ENCODE measurements at regions not wholly inside any gene's neighbourhood (a gene's known extent, or its start where the extent isn't known, plus 50 kb on each side); places are given as distances from the start of the nearest gene placed in this dataset.

DNA sequence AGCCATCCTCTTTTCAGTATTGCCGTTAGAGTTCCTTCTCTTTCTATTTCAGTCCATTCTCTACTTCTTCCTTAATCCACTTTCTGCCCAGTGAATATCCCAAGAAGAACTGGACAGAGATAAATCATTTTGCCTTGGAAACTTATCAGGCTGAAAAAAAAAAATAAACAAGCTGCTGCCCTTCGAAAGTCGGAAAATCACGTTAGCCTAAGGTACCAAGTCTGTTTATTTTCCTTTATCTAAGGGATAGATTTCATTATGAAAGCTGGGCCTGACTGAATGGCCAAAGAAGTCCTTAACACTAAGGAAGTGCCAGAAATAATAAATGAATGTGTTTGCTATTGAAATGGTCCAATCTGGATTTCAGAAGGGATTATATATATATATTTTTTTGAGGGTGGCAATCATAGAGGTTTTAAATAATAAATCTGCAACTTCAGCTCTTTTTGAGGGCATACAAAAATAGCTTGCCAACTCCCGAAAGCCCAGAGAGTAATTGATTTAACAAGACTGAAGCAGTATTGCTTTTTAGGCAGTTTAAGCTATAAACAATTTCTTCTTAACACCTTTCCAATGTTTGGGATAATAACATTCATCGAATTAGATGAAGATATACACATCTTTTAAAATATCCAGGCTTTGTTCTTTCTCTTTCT is 127.0 kb upstream of the STMND1 start:
- Histone ChIP-seq H3K27me3 (no peaks in the 10 kb centered on the region), H3K4me1 (no peaks in the 10 kb centered on the region), H3K9me3 (no peaks in the 10 kb centered on the region), H3K36me3 (ENCODE audit: low read depth, missing control alignments) (no peaks in the 10 kb centered on the region), H3K4me3 (no peak overlapping the region), H3K27ac (no peak overlapping the region)
- DNase-seq = no peak
- TF ChIP-seq, protein P1, sequence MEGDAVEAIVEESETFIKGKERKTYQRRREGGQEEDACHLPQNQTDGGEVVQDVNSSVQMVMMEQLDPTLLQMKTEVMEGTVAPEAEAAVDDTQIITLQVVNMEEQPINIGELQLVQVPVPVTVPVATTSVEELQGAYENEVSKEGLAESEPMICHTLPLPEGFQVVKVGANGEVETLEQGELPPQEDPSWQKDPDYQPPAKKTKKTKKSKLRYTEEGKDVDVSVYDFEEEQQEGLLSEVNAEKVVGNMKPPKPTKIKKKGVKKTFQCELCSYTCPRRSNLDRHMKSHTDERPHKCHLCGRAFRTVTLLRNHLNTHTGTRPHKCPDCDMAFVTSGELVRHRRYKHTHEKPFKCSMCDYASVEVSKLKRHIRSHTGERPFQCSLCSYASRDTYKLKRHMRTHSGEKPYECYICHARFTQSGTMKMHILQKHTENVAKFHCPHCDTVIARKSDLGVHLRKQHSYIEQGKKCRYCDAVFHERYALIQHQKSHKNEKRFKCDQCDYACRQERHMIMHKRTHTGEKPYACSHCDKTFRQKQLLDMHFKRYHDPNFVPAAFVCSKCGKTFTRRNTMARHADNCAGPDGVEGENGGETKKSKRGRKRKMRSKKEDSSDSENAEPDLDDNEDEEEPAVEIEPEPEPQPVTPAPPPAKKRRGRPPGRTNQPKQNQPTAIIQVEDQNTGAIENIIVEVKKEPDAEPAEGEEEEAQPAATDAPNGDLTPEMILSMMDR (IDR thresholded peaks at IDR 0.05) = no peak
- no peak for TF ChIP-seq POLR2A (IDR thresholded peaks at IDR 0.05)
- WGBS, 2 donors = 58 to 60% methylated on average over 6 of the region's 6 CpGs
- intact Hi-C loops (cut with DNase I; ENCODE audit: low total_unique reads) = no loop called here

DNA sequence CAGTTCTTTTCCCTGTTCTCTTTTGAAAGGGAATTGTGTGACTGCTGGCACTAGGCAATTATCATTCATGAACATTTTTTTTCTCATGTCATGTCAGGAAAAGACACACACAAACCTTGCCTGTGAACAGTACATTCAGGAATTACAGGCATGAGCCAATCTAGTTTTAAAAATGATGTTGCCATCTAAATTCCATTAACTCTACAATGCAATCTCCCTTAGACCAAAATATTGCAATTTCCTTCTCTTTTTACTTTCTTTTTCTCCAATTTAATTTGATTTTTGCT is 127.5 kb upstream of the STMND1 start:
- DNase-seq = no peak
- no peak overlapping the region for H3K4me3 ChIP-seq
- no peaks in the 10 kb centered on the region for H3K9me3 ChIP-seq
- H3K27me3 ChIP-seq = no peaks in the 10 kb centered on the region
- H3K27ac ChIP-seq = no peak overlapping the region
- intact Hi-C loops (cut with DNase I; ENCODE audit: low total_unique reads) = no loop called here
- TF ChIP-seq POLR2A (IDR thresholded peaks at IDR 0.05) = no peak
- TF ChIP-seq, protein P1 (IDR thresholded peaks at IDR 0.05) = no peak
- H3K4me1 ChIP-seq = no peaks in the 10 kb centered on the region
- H3K36me3 ChIP-seq (ENCODE audit: low read depth, missing control alignments) = no peaks in the 10 kb centered on the region

DNA sequence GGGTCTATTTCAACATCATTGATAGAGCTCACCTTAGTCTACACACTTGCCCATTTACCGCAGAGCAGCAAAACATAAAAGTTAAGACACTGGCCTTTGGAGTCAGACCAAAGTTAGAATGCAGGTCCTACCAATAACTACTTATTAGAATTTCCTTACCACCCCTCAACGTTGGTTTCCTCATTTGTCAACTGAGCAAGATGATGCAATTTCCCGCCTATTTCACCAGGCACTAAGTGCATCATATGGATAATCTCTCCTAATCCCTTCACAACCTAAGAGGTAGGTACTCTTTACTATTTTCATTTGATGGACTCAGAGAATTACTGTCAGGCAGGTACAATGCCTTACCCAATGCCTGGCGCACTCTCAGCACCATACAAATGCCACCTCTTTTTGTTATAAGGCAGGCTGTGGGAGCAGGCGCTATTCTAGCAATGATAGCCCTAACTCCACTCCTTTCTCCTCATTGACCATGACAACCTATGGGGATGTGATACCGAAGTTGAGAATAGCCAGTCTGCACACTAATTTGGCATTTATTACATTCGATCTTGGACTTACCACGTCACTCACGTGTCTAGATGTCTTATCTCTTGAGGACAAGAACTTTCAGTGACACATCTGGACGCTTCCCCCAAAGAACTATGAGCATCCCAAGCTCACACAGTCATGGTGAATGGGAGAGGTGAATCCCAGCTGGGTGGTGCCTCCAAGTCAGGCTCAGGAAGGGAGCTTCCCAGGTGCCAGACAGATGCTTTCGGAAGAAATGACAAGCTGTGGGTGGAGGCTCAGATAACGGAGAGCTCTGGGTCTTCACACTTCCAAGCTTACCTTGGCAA is 128.1 kb upstream of the STMND1 start:
- Histone ChIP-seq H3K27ac (no peak overlapping the region), H3K27me3 (no peaks in the 10 kb centered on the region), H3K36me3 (ENCODE audit: low read depth, missing control alignments) (no peaks in the 10 kb centered on the region), H3K4me1 (no peaks in the 10 kb centered on the region), H3K9me3 (no peaks in the 10 kb centered on the region), H3K4me3 (no peak overlapping the region)
- intact Hi-C loops (cut with DNase I; ENCODE audit: low total_unique reads) = no loop called here
- 77 to 81% methylated on average over 12 of the region's 12 CpGs for WGBS, 2 donors
- TF ChIP-seq POLR2A (IDR thresholded peaks at IDR 0.05) = no peak
- TF ChIP-seq, protein P1 (IDR thresholded peaks at IDR 0.05) = no peak
- DNase-seq = no peak

DNA sequence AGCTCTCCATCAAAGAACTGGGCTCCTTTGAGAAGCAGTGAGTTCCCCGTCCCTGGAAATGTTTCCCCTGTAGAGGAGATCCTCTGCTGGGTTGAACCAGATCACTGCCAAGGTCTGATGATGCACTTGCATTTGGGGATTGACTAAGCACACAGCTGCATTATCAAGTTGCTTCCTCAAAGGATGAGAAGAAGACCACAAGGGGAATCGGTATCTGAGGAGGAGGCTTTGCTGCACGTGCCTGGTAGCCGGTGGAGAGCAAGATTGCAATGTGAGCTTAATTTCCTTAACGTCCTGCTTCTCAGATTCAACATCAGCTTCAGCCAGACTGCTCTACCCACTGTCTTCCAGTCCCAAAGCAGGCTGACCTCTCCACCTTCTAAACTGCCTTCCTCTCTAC is 128.8 kb upstream of the STMND1 start:
- intact Hi-C loops (cut with DNase I; ENCODE audit: low total_unique reads) = no loop called here
- WGBS, 2 donors = 76% methylated on average over 4 to 5 of the region's 5 CpGs

More for the DNA sequence above, 128.8 kb upstream of the STMND1 start:
- Histone ChIP-seq H3K27me3 (no peaks in the 10 kb centered on the region), H3K9me3 (no peaks in the 10 kb centered on the region), H3K27ac (no peak overlapping the region), H3K4me3 (no peak overlapping the region), H3K36me3 (ENCODE audit: low read depth, missing control alignments) (no peaks in the 10 kb centered on the region), H3K4me1 (no peaks in the 10 kb centered on the region)
- DNase-seq = no peak
- TF ChIP-seq, protein P1 (IDR thresholded peaks at IDR 0.05) = no peak
- no peak for TF ChIP-seq POLR2A (IDR thresholded peaks at IDR 0.05)

Data from testis (tissue), 2 donors.